Liver (tissue), 8 donors: ENCODE measurements at regions not wholly inside any gene's neighbourhood (a gene's known extent, or its start where the extent isn't known, plus 50 kb on each side); places are given as distances from the start of the nearest gene placed in this dataset.

Source experiments
- DNase-seq: peaks from one replicate; pipeline ENCODE4 v3.0.0-alpha.2; 2017; ENCODE audit warnings: low spot score
- H3K27ac ChIP-seq, 2 donors: one replicate each; pipeline ENCODE4 v1.7.0; 2013; ENCODE audit warnings: inconsistent platforms in 2 of 2, low read length in 2 of 2, control low read depth in 1 of 2, low read depth in 1 of 2, mild to moderate bottlenecking in 1 of 2
- H3K27me3 ChIP-seq, 4 donors: one replicate each; pipeline versions ENCODE4 v1.6.1 to v1.7.0; 2013; ENCODE audit warnings: low read length in 3 of 4, inconsistent platforms in 1 of 4, mild to moderate bottlenecking in 1 of 4, moderate library complexity in 1 of 4; ENCODE audit not compliant: control insufficient read depth in 4 of 4, insufficient read depth in 4 of 4
- H3K36me3 ChIP-seq, 4 donors: one replicate each; pipeline versions ENCODE4 v1.6.1 to v1.7.0; 2013; ENCODE audit warnings: low read length in 3 of 4, mild to moderate bottlenecking in 3 of 4, low read depth in 1 of 4, moderate library complexity in 1 of 4; ENCODE audit not compliant: control insufficient read depth in 4 of 4, insufficient read depth in 3 of 4
- H3K4me1 ChIP-seq, 4 donors: one replicate each; pipeline versions ENCODE4 v1.6.1 to v1.7.0; 2013; ENCODE audit warnings: low read length in 3 of 4, mild to moderate bottlenecking in 3 of 4, moderate library complexity in 1 of 4; ENCODE audit not compliant: control insufficient read depth in 4 of 4, insufficient read depth in 4 of 4
- H3K4me3 ChIP-seq, 3 donors: one replicate each; pipeline versions ENCODE4 v1.6.1 to v1.7.0; 2013; ENCODE audit warnings: low read length in 3 of 3, control low read depth in 1 of 3, low read depth in 1 of 3, mild to moderate bottlenecking in 1 of 3
- H3K9ac ChIP-seq, 2 donors: one replicate each; pipeline ENCODE4 v1.7.0; 2013; ENCODE audit warnings: low read length in 2 of 2, mild to moderate bottlenecking in 2 of 2, moderate library complexity in 2 of 2, control low read depth in 1 of 2, low read depth in 1 of 2
- H3K9me3 ChIP-seq, 4 donors: one replicate each; pipeline versions ENCODE4 v1.6.1 to v1.7.0; 2013; ENCODE audit warnings: low read length in 3 of 4; ENCODE audit not compliant: control insufficient read depth in 4 of 4
- EGR1 ChIP-seq, 2 donors: IDR thresholded peaks; 2 replicates each; pipeline ENCODE4 v1.6.1; 2016 to 2018; ENCODE audit warnings: antibody characterized with exemption in 2 of 2, low read depth in 2 of 2
- FOXA1 ChIP-seq: IDR thresholded peaks from 2 replicates; pipeline ENCODE4 v1.6.1; 2016; ENCODE audit warnings: antibody characterized with exemption
- FOXA2 ChIP-seq: IDR thresholded peaks from 2 replicates; pipeline ENCODE4 v1.6.1; 2016; ENCODE audit warnings: antibody characterized with exemption
- GABPA ChIP-seq, 2 donors: IDR thresholded peaks in 1 of 2; conservative IDR thresholded peaks in 1 of 2; 2 replicates each; pipeline ENCODE4 v1.6.1; 2016; ENCODE audit warnings: antibody characterized with exemption in 2 of 2, mild to moderate bottlenecking in 1 of 2, moderate library complexity in 1 of 2
- HNF4A ChIP-seq, 2 donors: conservative IDR thresholded peaks; 2 replicates each; pipeline ENCODE4 v1.6.1; 2016; ENCODE audit warnings: antibody characterized with exemption in 2 of 2, mild to moderate bottlenecking in 2 of 2
- HNF4G ChIP-seq: IDR thresholded peaks from 2 replicates; pipeline ENCODE4 v1.6.1; 2016; ENCODE audit warnings: antibody characterized with exemption
- JUND ChIP-seq, 2 donors: IDR thresholded peaks; 2 replicates each; pipeline ENCODE4 v1.6.1; 2016; ENCODE audit warnings: antibody characterized with exemption in 2 of 2
- NR2F2 ChIP-seq: IDR thresholded peaks from 2 replicates; pipeline ENCODE4 v1.6.1; 2016; ENCODE audit warnings: antibody characterized with exemption
- RAD21 ChIP-seq, 2 donors: IDR thresholded peaks; 2 replicates each; pipeline ENCODE4 v1.6.1; 2016; ENCODE audit warnings: antibody characterized with exemption in 2 of 2, mild to moderate bottlenecking in 2 of 2
- RXRA ChIP-seq, 2 donors: IDR thresholded peaks; 2 replicates each; pipeline ENCODE4 v1.6.1; 2017 to 2018; ENCODE audit warnings: antibody characterized with exemption in 2 of 2, mild to moderate bottlenecking in 1 of 2
- SP1 ChIP-seq: IDR thresholded peaks from 2 replicates; pipeline ENCODE4 v1.6.1; 2018; ENCODE audit warnings: antibody characterized with exemption, mild to moderate bottlenecking
- TAF1 ChIP-seq: conservative IDR thresholded peaks from 2 replicates; pipeline ENCODE4 v1.6.1; 2016; ENCODE audit warnings: antibody characterized with exemption, mild to moderate bottlenecking
- YY1 ChIP-seq: IDR thresholded peaks from 2 replicates; pipeline ENCODE4 v1.6.1; 2016; ENCODE audit warnings: antibody characterized with exemption, mild to moderate bottlenecking
- WGBS: extraction: QIAGEN DNeasy Blood & Tissue Kit; methylation state at CpG from one replicate; pipeline ENCODE4 v1.1.7; 2013; 5-methylcytosine and 5-hydroxymethylcytosine counted together
- TF ChIP-seq, protein P1 (sequence below): IDR thresholded peaks from 2 replicates; pipeline ENCODE4 v1.6.1; 2016; ENCODE audit warnings: antibody characterized with exemption, mild to moderate bottlenecking
- TF ChIP-seq, protein P2 (sequence below): IDR thresholded peaks from 2 replicates; pipeline ENCODE4 v1.6.1; 2016; ENCODE audit warnings: antibody characterized with exemption
- TF ChIP-seq, protein P3 (sequence below): IDR thresholded peaks from 2 replicates; pipeline ENCODE4 v1.6.1; 2016; ENCODE audit warnings: antibody characterized with exemption
- TF ChIP-seq, protein P4 (sequence below): IDR thresholded peaks from 2 replicates; pipeline ENCODE4 v1.6.1; 2016; ENCODE audit warnings: antibody characterized with exemption
- TF ChIP-seq, protein P5 (sequence below): fragments of 150-350 bp; IDR thresholded peaks from 2 replicates; pipeline ENCODE4 v1.5.1; 2017; ENCODE audit warnings: improper control_type of control experiment, low read depth, low read length; ENCODE audit not compliant: missing input control
- donor health status: healthy.
- donor health status: healthy.
- donor health status: healthy.
- donor health status: healthy.
- donor health status: healthy.

DNA sequence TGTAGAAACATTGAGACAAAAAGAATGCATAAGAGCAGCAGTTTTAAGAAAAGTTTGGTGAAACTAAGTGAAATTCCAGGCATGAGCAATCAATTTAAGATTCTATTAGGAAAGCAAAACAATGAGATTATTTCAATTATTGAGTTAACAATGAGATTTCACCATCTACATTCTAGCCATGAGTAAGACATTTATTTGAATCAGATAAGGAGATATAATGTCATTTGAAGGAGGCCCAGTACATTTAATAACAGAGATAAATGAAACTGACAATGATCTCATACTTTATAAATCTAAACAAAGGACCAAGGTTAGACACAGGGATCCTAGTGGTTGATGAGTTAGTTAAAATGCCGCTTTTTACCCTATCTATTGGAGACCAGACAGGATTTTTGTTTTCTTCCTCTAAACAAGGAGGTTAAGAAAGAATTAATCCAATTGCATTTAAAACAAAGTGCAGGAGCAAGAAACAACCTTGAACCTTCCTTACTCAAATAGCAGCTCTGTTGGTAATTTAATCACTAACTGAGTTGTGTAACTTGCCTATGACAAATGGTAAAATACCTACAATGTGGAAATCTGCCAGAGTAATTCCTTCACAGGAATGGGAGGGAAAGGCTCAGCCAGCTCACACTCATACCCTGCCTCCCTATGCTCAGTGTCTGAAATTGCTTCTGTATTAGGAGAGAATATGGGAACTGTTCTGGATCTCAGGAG is 103.5 kb upstream of the NR3C1 start:
- H3K9ac ChIP-seq, result peak overlapping the region in 1 of 2 donors; percentile 39

More for the DNA sequence above, 103.5 kb upstream of the NR3C1 start:
- Histone ChIP-seq H3K27ac (peak overlapping the region; percentile 83 to 96), H3K36me3 (no peaks in the 10 kb centered on the region), H3K27me3 (no peaks in the 10 kb centered on the region), H3K4me3 (peak overlapping the region in 1 of 3 donors; percentile 6), H3K9me3 (no peaks in the 10 kb centered on the region), H3K4me1 (peaks cover 1 to 46% (median 28%) of the 10 kb centered on the region in 4 donors)
- peak; percentile 38 for TF ChIP-seq HNF4G
- TF ChIP-seq, protein P1, sequence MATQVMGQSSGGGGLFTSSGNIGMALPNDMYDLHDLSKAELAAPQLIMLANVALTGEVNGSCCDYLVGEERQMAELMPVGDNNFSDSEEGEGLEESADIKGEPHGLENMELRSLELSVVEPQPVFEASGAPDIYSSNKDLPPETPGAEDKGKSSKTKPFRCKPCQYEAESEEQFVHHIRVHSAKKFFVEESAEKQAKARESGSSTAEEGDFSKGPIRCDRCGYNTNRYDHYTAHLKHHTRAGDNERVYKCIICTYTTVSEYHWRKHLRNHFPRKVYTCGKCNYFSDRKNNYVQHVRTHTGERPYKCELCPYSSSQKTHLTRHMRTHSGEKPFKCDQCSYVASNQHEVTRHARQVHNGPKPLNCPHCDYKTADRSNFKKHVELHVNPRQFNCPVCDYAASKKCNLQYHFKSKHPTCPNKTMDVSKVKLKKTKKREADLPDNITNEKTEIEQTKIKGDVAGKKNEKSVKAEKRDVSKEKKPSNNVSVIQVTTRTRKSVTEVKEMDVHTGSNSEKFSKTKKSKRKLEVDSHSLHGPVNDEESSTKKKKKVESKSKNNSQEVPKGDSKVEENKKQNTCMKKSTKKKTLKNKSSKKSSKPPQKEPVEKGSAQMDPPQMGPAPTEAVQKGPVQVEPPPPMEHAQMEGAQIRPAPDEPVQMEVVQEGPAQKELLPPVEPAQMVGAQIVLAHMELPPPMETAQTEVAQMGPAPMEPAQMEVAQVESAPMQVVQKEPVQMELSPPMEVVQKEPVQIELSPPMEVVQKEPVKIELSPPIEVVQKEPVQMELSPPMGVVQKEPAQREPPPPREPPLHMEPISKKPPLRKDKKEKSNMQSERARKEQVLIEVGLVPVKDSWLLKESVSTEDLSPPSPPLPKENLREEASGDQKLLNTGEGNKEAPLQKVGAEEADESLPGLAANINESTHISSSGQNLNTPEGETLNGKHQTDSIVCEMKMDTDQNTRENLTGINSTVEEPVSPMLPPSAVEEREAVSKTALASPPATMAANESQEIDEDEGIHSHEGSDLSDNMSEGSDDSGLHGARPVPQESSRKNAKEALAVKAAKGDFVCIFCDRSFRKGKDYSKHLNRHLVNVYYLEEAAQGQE, result no peak
- TF ChIP-seq NR2F2, result peak; percentile 78
- peak; percentile 58 for TF ChIP-seq FOXA2
- peak; percentile 92 for TF ChIP-seq SP1
- TF ChIP-seq, protein P2, sequence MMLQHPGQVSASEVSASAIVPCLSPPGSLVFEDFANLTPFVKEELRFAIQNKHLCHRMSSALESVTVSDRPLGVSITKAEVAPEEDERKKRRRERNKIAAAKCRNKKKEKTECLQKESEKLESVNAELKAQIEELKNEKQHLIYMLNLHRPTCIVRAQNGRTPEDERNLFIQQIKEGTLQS, result peak; percentile 79
- peak; percentile 71 for TF ChIP-seq TAF1
- peak; percentile 92 to 93 for TF ChIP-seq HNF4A (conservative IDR thresholded peaks at IDR 0.05)
- TF ChIP-seq, protein P3, sequence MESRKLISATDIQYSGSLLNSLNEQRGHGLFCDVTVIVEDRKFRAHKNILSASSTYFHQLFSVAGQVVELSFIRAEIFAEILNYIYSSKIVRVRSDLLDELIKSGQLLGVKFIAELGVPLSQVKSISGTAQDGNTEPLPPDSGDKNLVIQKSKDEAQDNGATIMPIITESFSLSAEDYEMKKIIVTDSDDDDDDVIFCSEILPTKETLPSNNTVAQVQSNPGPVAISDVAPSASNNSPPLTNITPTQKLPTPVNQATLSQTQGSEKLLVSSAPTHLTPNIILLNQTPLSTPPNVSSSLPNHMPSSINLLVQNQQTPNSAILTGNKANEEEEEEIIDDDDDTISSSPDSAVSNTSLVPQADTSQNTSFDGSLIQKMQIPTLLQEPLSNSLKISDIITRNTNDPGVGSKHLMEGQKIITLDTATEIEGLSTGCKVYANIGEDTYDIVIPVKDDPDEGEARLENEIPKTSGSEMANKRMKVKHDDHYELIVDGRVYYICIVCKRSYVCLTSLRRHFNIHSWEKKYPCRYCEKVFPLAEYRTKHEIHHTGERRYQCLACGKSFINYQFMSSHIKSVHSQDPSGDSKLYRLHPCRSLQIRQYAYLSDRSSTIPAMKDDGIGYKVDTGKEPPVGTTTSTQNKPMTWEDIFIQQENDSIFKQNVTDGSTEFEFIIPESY, result peak; percentile 85
- peak; percentile 69 to 78 for TF ChIP-seq RAD21 (IDR thresholded peaks at IDR 0.05)
- peak; percentile 95 to 96 for TF ChIP-seq RXRA (IDR thresholded peaks at IDR 0.05)
- peak; percentile 58 for TF ChIP-seq YY1
- TF ChIP-seq, protein P4, sequence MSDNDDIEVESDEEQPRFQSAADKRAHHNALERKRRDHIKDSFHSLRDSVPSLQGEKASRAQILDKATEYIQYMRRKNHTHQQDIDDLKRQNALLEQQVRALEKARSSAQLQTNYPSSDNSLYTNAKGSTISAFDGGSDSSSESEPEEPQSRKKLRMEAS, result peak; percentile 83
- TF ChIP-seq JUND (IDR thresholded peaks at IDR 0.05), result peak; percentile 81 to 82
- no peak for TF ChIP-seq FOXA1
- TF ChIP-seq EGR1 (IDR thresholded peaks at IDR 0.05; ENCODE audit: low read depth in 2 of 2), result peak in 1 of 2 donors; percentile 54
- peak in 1 of 2 donors; percentile 42 for TF ChIP-seq GABPA (IDR thresholded peaks at IDR 0.05 in 1 of 2, conservative IDR thresholded peaks at IDR 0.05 in 1 of 2)
- TF ChIP-seq, protein P5, sequence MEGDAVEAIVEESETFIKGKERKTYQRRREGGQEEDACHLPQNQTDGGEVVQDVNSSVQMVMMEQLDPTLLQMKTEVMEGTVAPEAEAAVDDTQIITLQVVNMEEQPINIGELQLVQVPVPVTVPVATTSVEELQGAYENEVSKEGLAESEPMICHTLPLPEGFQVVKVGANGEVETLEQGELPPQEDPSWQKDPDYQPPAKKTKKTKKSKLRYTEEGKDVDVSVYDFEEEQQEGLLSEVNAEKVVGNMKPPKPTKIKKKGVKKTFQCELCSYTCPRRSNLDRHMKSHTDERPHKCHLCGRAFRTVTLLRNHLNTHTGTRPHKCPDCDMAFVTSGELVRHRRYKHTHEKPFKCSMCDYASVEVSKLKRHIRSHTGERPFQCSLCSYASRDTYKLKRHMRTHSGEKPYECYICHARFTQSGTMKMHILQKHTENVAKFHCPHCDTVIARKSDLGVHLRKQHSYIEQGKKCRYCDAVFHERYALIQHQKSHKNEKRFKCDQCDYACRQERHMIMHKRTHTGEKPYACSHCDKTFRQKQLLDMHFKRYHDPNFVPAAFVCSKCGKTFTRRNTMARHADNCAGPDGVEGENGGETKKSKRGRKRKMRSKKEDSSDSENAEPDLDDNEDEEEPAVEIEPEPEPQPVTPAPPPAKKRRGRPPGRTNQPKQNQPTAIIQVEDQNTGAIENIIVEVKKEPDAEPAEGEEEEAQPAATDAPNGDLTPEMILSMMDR, result no peak
- 28% methylated on average over 1 of the region's 1 CpG for WGBS
- no peak for DNase-seq
